Liver (tissue), 3 donors: ENCODE measurements at regions not wholly inside any gene's neighbourhood (a gene's known extent, or its start where the extent isn't known, plus 50 kb on each side); places are given as distances from the start of the nearest gene placed in this dataset.

Source experiments
- CTCF ChIP-seq: fragments of 150-350 bp; IDR thresholded peaks from 2 replicates; pipeline ENCODE4 v1.5.1; 2017; ENCODE audit warnings: improper control_type of control experiment, low read depth, low read length; ENCODE audit not compliant: missing input control
- FOXA1 ChIP-seq: IDR thresholded peaks from 2 replicates; pipeline ENCODE4 v1.6.1; 2016; ENCODE audit warnings: antibody characterized with exemption
- GABPA ChIP-seq, 2 donors: IDR thresholded peaks in 1 of 2; conservative IDR thresholded peaks in 1 of 2; 2 replicates each; pipeline ENCODE4 v1.6.1; 2016; ENCODE audit warnings: antibody characterized with exemption in 2 of 2, mild to moderate bottlenecking in 1 of 2, moderate library complexity in 1 of 2
- JUND ChIP-seq, 2 donors: IDR thresholded peaks; 2 replicates each; pipeline ENCODE4 v1.6.1; 2016; ENCODE audit warnings: antibody characterized with exemption in 2 of 2
- RAD21 ChIP-seq, 2 donors: IDR thresholded peaks; 2 replicates each; pipeline ENCODE4 v1.6.1; 2016; ENCODE audit warnings: antibody characterized with exemption in 2 of 2, mild to moderate bottlenecking in 2 of 2
- RXRA ChIP-seq, 2 donors: IDR thresholded peaks; 2 replicates each; pipeline ENCODE4 v1.6.1; 2017 to 2018; ENCODE audit warnings: antibody characterized with exemption in 2 of 2, mild to moderate bottlenecking in 1 of 2
- SP1 ChIP-seq: IDR thresholded peaks from 2 replicates; pipeline ENCODE4 v1.6.1; 2018; ENCODE audit warnings: antibody characterized with exemption, mild to moderate bottlenecking
- TAF1 ChIP-seq: conservative IDR thresholded peaks from 2 replicates; pipeline ENCODE4 v1.6.1; 2016; ENCODE audit warnings: antibody characterized with exemption, mild to moderate bottlenecking
- ZBTB33 ChIP-seq: IDR thresholded peaks from 2 replicates; pipeline ENCODE4 v1.6.1; 2016; ENCODE audit warnings: antibody characterized with exemption
- TF ChIP-seq, protein P1 (sequence below): IDR thresholded peaks from 2 replicates; pipeline ENCODE4 v1.6.1; 2016; ENCODE audit warnings: antibody characterized with exemption
- TF ChIP-seq, protein P2 (sequence below): IDR thresholded peaks from 2 replicates; pipeline ENCODE4 v1.6.1; 2016; ENCODE audit warnings: antibody characterized with exemption, mild to moderate bottlenecking
- donor health status: healthy.
- donor health status: healthy.

GRCh38 chr4:79663141-79663540, 255.1 kb upstream of the GK2 start:
- no peak for TF ChIP-seq CTCF
- TF ChIP-seq RAD21 (IDR thresholded peaks at IDR 0.05): no peak
- TF ChIP-seq, protein P1, sequence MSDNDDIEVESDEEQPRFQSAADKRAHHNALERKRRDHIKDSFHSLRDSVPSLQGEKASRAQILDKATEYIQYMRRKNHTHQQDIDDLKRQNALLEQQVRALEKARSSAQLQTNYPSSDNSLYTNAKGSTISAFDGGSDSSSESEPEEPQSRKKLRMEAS: no peak
- no peak for TF ChIP-seq TAF1
- no peak for TF ChIP-seq ZBTB33
- no peak for TF ChIP-seq RXRA (IDR thresholded peaks at IDR 0.05)
- no peak for TF ChIP-seq GABPA (IDR thresholded peaks at IDR 0.05 in 1 of 2, conservative IDR thresholded peaks at IDR 0.05 in 1 of 2)
- TF ChIP-seq, protein P2, sequence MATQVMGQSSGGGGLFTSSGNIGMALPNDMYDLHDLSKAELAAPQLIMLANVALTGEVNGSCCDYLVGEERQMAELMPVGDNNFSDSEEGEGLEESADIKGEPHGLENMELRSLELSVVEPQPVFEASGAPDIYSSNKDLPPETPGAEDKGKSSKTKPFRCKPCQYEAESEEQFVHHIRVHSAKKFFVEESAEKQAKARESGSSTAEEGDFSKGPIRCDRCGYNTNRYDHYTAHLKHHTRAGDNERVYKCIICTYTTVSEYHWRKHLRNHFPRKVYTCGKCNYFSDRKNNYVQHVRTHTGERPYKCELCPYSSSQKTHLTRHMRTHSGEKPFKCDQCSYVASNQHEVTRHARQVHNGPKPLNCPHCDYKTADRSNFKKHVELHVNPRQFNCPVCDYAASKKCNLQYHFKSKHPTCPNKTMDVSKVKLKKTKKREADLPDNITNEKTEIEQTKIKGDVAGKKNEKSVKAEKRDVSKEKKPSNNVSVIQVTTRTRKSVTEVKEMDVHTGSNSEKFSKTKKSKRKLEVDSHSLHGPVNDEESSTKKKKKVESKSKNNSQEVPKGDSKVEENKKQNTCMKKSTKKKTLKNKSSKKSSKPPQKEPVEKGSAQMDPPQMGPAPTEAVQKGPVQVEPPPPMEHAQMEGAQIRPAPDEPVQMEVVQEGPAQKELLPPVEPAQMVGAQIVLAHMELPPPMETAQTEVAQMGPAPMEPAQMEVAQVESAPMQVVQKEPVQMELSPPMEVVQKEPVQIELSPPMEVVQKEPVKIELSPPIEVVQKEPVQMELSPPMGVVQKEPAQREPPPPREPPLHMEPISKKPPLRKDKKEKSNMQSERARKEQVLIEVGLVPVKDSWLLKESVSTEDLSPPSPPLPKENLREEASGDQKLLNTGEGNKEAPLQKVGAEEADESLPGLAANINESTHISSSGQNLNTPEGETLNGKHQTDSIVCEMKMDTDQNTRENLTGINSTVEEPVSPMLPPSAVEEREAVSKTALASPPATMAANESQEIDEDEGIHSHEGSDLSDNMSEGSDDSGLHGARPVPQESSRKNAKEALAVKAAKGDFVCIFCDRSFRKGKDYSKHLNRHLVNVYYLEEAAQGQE: no peak
- no peak for TF ChIP-seq FOXA1
- no peak for TF ChIP-seq SP1
- no peak for TF ChIP-seq JUND (IDR thresholded peaks at IDR 0.05)
